H9 (cell line): ENCODE measurements at regions not wholly inside any gene's neighbourhood (a gene's known extent, or its start where the extent isn't known, plus 50 kb on each side); places are given as distances from the start of the nearest gene placed in this dataset.

Experiments
- DNase-seq: peaks from one replicate; pipeline ENCODE4 v3.0.0-alpha.2; 2017
- H2AFZ ChIP-seq: one replicate; pipeline ENCODE4 v1.6.1; 2013; ENCODE audit warnings: mild to moderate bottlenecking, low read length, control low read depth, moderate library complexity
- H2AK5ac ChIP-seq: 2 replicates; pipeline ENCODE4 v1.6.1; 2013; ENCODE audit warnings: low read length, control low read depth, mixed read lengths; ENCODE audit not compliant: insufficient read length
- H2BK120ac ChIP-seq: one replicate; pipeline ENCODE4 v1.6.1; 2013; ENCODE audit warnings: low read depth, mild to moderate bottlenecking, low read length, control low read depth, inconsistent platforms; ENCODE audit not compliant: poor library complexity, severe bottlenecking
- H2BK12ac ChIP-seq: 2 replicates; pipeline ENCODE4 v1.6.1; 2013; ENCODE audit warnings: low read length, control low read depth, mixed read lengths, low read depth; ENCODE audit not compliant: insufficient read length
- H2BK15ac ChIP-seq: 2 replicates; pipeline ENCODE4 v1.6.1; 2013; ENCODE audit warnings: low read depth, low read length, control low read depth
- H2BK20ac ChIP-seq: one replicate; pipeline ENCODE4 v1.6.1; 2013; ENCODE audit warnings: low read depth, mild to moderate bottlenecking, low read length, control low read depth, inconsistent platforms; ENCODE audit not compliant: poor library complexity, severe bottlenecking
- H2BK5ac ChIP-seq: 2 replicates; pipeline ENCODE4 v1.6.1; 2013; ENCODE audit warnings: low read length, control low read depth, mixed read lengths; ENCODE audit not compliant: insufficient read length
- H3K14ac ChIP-seq: 2 replicates; pipeline ENCODE4 v1.6.1; 2013; ENCODE audit warnings: low read length, control low read depth; ENCODE audit not compliant: insufficient read depth
- H3K18ac ChIP-seq: 2 replicates; pipeline ENCODE4 v1.6.1; 2013; ENCODE audit warnings: low read depth, mild to moderate bottlenecking, mixed read lengths, low read length, control low read depth; ENCODE audit not compliant: insufficient read length
- H3K23ac ChIP-seq: 2 replicates; pipeline ENCODE4 v1.6.1; 2013; ENCODE audit warnings: low read length, control low read depth, mixed read lengths, low read depth; ENCODE audit not compliant: insufficient read length
- H3K23me2 ChIP-seq: 2 replicates; pipeline ENCODE4 v1.6.1; 2013; ENCODE audit warnings: low read depth, mild to moderate bottlenecking, mixed read lengths, low read length, control low read depth; ENCODE audit not compliant: insufficient read length, poor library complexity, severe bottlenecking
- H3K27ac ChIP-seq: 2 replicates; pipeline ENCODE4 v1.5.1; 2013; ENCODE audit warnings: low read length, control low read depth, mixed read lengths, low read depth; ENCODE audit not compliant: insufficient read length
- H3K27me3 ChIP-seq: 2 replicates; pipeline ENCODE4 v1.6.1; 2013; ENCODE audit warnings: low read length, control low read depth, inconsistent platforms; ENCODE audit not compliant: insufficient read depth
- H3K4ac ChIP-seq: 2 replicates; pipeline ENCODE4 v1.6.1; 2013; ENCODE audit warnings: low read depth, mild to moderate bottlenecking, control low read depth, inconsistent platforms, low read length, moderate library complexity
- H3K4me1 ChIP-seq: 2 replicates; pipeline ENCODE4 v1.6.1; 2013; ENCODE audit warnings: low read length, control low read depth, inconsistent platforms; ENCODE audit not compliant: insufficient read depth
- H3K4me2 ChIP-seq: 2 replicates; pipeline ENCODE4 v1.6.1; 2013; ENCODE audit warnings: low read length, control low read depth, mixed read lengths; ENCODE audit not compliant: insufficient read length, insufficient read depth
- H3K56ac ChIP-seq: 2 replicates; pipeline ENCODE4 v1.6.1; 2013; ENCODE audit warnings: low read depth, mild to moderate bottlenecking, mixed read lengths, low read length, control low read depth; ENCODE audit not compliant: insufficient read length
- H3K79me1 ChIP-seq: 2 replicates; pipeline ENCODE4 v1.6.1; 2013; ENCODE audit warnings: low read depth, mild to moderate bottlenecking, moderate library complexity, low read length, control low read depth, inconsistent platforms; ENCODE audit not compliant: insufficient read depth, poor library complexity, severe bottlenecking
- H3K79me2 ChIP-seq: 2 replicates; pipeline ENCODE4 v1.6.1; 2013; ENCODE audit warnings: low read length, control low read depth, inconsistent platforms; ENCODE audit not compliant: insufficient read depth
- H3K9ac ChIP-seq: 2 replicates; pipeline ENCODE4 v1.6.1; 2013; ENCODE audit warnings: low read length, control low read depth, mixed read lengths; ENCODE audit not compliant: insufficient read length; ENCODE audit errors: extremely low read depth
- H3K9me3 ChIP-seq: one replicate; pipeline ENCODE4 v1.6.1; 2013; ENCODE audit warnings: low read depth, low read length, inconsistent platforms; ENCODE audit not compliant: control insufficient read depth
- H3T11ph ChIP-seq: one replicate; pipeline ENCODE4 v1.6.1; 2013; ENCODE audit warnings: mild to moderate bottlenecking, low read length, control low read depth, inconsistent platforms
- H4K20me1 ChIP-seq: one replicate; pipeline ENCODE4 v1.6.1; 2013; ENCODE audit not compliant: control insufficient read depth, insufficient read length, insufficient read depth
- H4K5ac ChIP-seq: 2 replicates; pipeline ENCODE4 v1.6.1; 2013; ENCODE audit warnings: low read depth, mild to moderate bottlenecking, mixed read lengths, low read length, control low read depth; ENCODE audit not compliant: insufficient read length
- H4K8ac ChIP-seq: replicated peaks from 2 replicates; pipeline ENCODE4 v1.6.1; 2013; ENCODE audit warnings: low read length, control low read depth, mixed read lengths, low read depth; ENCODE audit not compliant: insufficient read length
- H4K91ac ChIP-seq: 2 replicates; pipeline ENCODE4 v1.6.1; 2013; ENCODE audit warnings: low read depth, mild to moderate bottlenecking, moderate library complexity, mixed read lengths, low read length, control low read depth; ENCODE audit not compliant: insufficient read length
- H3K27ac Mint-ChIP-seq, 3 experiments: 2 replicates in 2 of 3; 3 replicates in 1 of 3; pipeline ENCODE4 v1.8.0; 2020 to 2021; ENCODE audit warnings: mixed read lengths in 3 of 3, mild to moderate bottlenecking in 1 of 3, moderate library complexity in 1 of 3
- H3K27me3 Mint-ChIP-seq: 2 replicates; pipeline ENCODE4 v1.8.0; 2021; ENCODE audit warnings: low read depth, mild to moderate bottlenecking, moderate library complexity, mixed read lengths
- H3K36me3 Mint-ChIP-seq, 3 experiments: 2 replicates in 2 of 3; 3 replicates in 1 of 3; pipeline ENCODE4 v1.8.0; 2020 to 2021; ENCODE audit warnings: low read depth in 3 of 3, mixed read lengths in 3 of 3; ENCODE audit not compliant: insufficient read depth in 1 of 3
- H3K4me1 Mint-ChIP-seq, 2 experiments: 2 replicates each; pipeline ENCODE4 v1.8.0; 2020; ENCODE audit warnings: mixed read lengths in 2 of 2
- H3K4me3 Mint-ChIP-seq, 2 experiments: 2 replicates in 1 of 2; 3 replicates in 1 of 2; pipeline ENCODE4 v1.8.0; 2020 to 2021; ENCODE audit warnings: mild to moderate bottlenecking in 2 of 2, mixed read lengths in 2 of 2, moderate library complexity in 1 of 2
- H3K9me3 Mint-ChIP-seq, 2 experiments: 2 replicates in 1 of 2; 3 replicates in 1 of 2; pipeline ENCODE4 v1.8.0; 2020; ENCODE audit warnings: mild to moderate bottlenecking in 2 of 2, mixed read lengths in 2 of 2, moderate library complexity in 1 of 2
- WGBS: extraction: QIAGEN DNeasy Blood & Tissue Kit; methylation state at CpG from one replicate; pipeline ENCODE4 v1.1.7; 2013; ENCODE audit warnings: missing lambda C conversion rate, low lambda C conversion rate, mixed read lengths; ENCODE audit not compliant: insufficient read length; ENCODE audit errors: extremely low coverage; 5-methylcytosine and 5-hydroxymethylcytosine counted together
- TF ChIP-seq, protein P1 (sequence below): fragments of 200-600 bp; sonication (generic); conservative IDR thresholded peaks from 3 replicates; pipeline ENCODE4 v1.8.0; 2021; ENCODE audit warnings: antibody characterized with exemption, mild to moderate bottlenecking

- no peaks in the 10 kb centered on the region for H3K27me3 ChIP-seq
- no peak overlapping the region for H2BK20ac ChIP-seq
- H4K8ac ChIP-seq, result no peak overlapping the region
- no peaks in the 10 kb centered on the region for H4K20me1 ChIP-seq
- H3K4me1 ChIP-seq, result no peaks in the 10 kb centered on the region
- no peaks in the 10 kb centered on the region for H3K79me2 ChIP-seq
- no peak overlapping the region for H2BK5ac ChIP-seq
- H2BK12ac ChIP-seq, result no peak overlapping the region
- H2AK5ac ChIP-seq, result no peak overlapping the region
- H3K18ac ChIP-seq, result no peak overlapping the region
- no peak overlapping the region for H3K4me3 Mint-ChIP-seq
- no peak overlapping the region for H3K4me2 ChIP-seq
- no peak overlapping the region for H2BK120ac ChIP-seq
- no peaks in the 10 kb centered on the region; a peak in 3 of 7 replicates for H3K36me3 Mint-ChIP-seq
- no peak overlapping the region for H4K5ac ChIP-seq
- H3K14ac ChIP-seq, result no peak overlapping the region
- H3T11ph ChIP-seq, result no peak overlapping the region
- H3K9me3 ChIP-seq, result no peaks in the 10 kb centered on the region
- TF ChIP-seq, protein P1, sequence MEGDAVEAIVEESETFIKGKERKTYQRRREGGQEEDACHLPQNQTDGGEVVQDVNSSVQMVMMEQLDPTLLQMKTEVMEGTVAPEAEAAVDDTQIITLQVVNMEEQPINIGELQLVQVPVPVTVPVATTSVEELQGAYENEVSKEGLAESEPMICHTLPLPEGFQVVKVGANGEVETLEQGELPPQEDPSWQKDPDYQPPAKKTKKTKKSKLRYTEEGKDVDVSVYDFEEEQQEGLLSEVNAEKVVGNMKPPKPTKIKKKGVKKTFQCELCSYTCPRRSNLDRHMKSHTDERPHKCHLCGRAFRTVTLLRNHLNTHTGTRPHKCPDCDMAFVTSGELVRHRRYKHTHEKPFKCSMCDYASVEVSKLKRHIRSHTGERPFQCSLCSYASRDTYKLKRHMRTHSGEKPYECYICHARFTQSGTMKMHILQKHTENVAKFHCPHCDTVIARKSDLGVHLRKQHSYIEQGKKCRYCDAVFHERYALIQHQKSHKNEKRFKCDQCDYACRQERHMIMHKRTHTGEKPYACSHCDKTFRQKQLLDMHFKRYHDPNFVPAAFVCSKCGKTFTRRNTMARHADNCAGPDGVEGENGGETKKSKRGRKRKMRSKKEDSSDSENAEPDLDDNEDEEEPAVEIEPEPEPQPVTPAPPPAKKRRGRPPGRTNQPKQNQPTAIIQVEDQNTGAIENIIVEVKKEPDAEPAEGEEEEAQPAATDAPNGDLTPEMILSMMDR, result no peak
- H3K23me2 ChIP-seq, result no peaks in the 10 kb centered on the region
- no peak overlapping the region for H3K23ac ChIP-seq
- H3K4me1 Mint-ChIP-seq, result no peaks in the 10 kb centered on the region
- H3K56ac ChIP-seq, result no peak overlapping the region
- H3K27me3 Mint-ChIP-seq, result peaks cover 2% of the 10 kb centered on the region
- WGBS, result no CpG with 5 or more reads among the region's 11 CpGs
- peak; percentile 21 for DNase-seq
- no peak overlapping the region for H2BK15ac ChIP-seq
- no peak overlapping the region; a peak in 1 of 7 replicates for H3K27ac Mint-ChIP-seq
- H3K4ac ChIP-seq, result no peak overlapping the region
- H3K9ac ChIP-seq, result no peak overlapping the region
- peaks cover 9 to 12% of the 10 kb centered on the region in 2 experiments; a peak in 4 of 5 replicates for H3K9me3 Mint-ChIP-seq
- H2AFZ ChIP-seq, result no peak overlapping the region
- no peak overlapping the region for H3K27ac ChIP-seq
- no peaks in the 10 kb centered on the region for H3K79me1 ChIP-seq
- no peak overlapping the region for H4K91ac ChIP-seq
Measured at GRCh38 chr10:47098964-47099363, 187.7 kb downstream of the PTPN20 start.
